ENCODE measurements at regions not wholly inside any gene's neighbourhood (a gene's known extent, or its start where the extent isn't known, plus 50 kb on each side); places are given as distances from the start of the nearest gene placed in this dataset.

- TF ChIP-seq GATA3 (IDR thresholded peaks at IDR 0.05; ENCODE audit: low read depth, low read length) (no peak), GATA2 (IDR thresholded peaks at IDR 0.05; ENCODE audit: low read depth, low read length) (no peak)
These were observed 416.8 kb upstream of the CCL2 start for GRCh38 chr17:33838281-33838680.
